K562 (cell line): ENCODE measurements at regions not wholly inside any gene's neighbourhood (a gene's known extent, or its start where the extent isn't known, plus 50 kb on each side); places are given as distances from the start of the nearest gene placed in this dataset.
A peak's percentile ranks its signal among the peaks of the same experiment; 100 is the strongest.

ENCODE experiments used
- BCL6 ChIP-seq: fragments of 250-450 bp; sonication (Bioruptor Pico); IDR thresholded peaks from 2 replicates; pipeline ENCODE4 v1.4.0; 2020
- E2F1 ChIP-seq: sonication (generic); formaldehyde crosslinking; IDR thresholded peaks from 2 replicates; pipeline ENCODE4 v1.8.1; 2023; ENCODE audit warnings: mild to moderate bottlenecking, missing genetic modification reagents, moderate library complexity
- ELK1 ChIP-seq: sonication (generic); formaldehyde crosslinking; IDR thresholded peaks from 2 replicates; pipeline ENCODE4 v1.8.1; 2022; ENCODE audit warnings: missing genetic modification reagents
- HNRNPK ChIP-seq: fragments of 200-400 bp; formaldehyde crosslinking; IDR thresholded peaks from one replicate; pipeline ENCODE4 v1.6.1; 2018; ENCODE audit warnings: mild to moderate bottlenecking, low read depth, low read length; ENCODE audit not compliant: poor library complexity, severe bottlenecking
- HOXB6 ChIP-seq: fragments of 250-450 bp; sonication (Bioruptor Pico); IDR thresholded peaks from 2 replicates; pipeline ENCODE4 v1.5.1; 2022; ENCODE audit warnings: mild to moderate bottlenecking, borderline replicate concordance
- NELFE ChIP-seq: IDR thresholded peaks from 2 replicates; pipeline ENCODE4 v1.6.1; 2011; ENCODE audit warnings: mild to moderate bottlenecking; ENCODE audit not compliant: insufficient read depth, insufficient read length
- RCOR1 ChIP-seq, 2 experiments: IDR thresholded peaks; 2 replicates each; pipeline ENCODE4 v1.6.1; 2012; ENCODE audit warnings: low read depth in 2 of 2, low read length in 2 of 2, borderline replicate concordance in 1 of 2, improper control_type of control experiment in 1 of 2
- SLC30A9 ChIP-seq: fragments of 250-450 bp; sonication (Bioruptor Pico); IDR thresholded peaks from 2 replicates; pipeline ENCODE4 v1.8.0; 2022; ENCODE audit warnings: mild to moderate bottlenecking, moderate library complexity
- SMAD4 ChIP-seq: fragments of 250-450 bp; sonication (Bioruptor Pico); conservative IDR thresholded peaks from 2 replicates; pipeline ENCODE4 v1.8.0; 2021; ENCODE audit warnings: inconsistent platforms, mild to moderate bottlenecking, moderate library complexity
- SNRNP70 ChIP-seq: fragments of 200-400 bp; formaldehyde crosslinking; optimal IDR thresholded peaks from 2 replicates; pipeline ENCODE3; 2017; ENCODE audit warnings: low read depth, low read length
- TEAD2 ChIP-seq: fragments of 450-650 bp; IDR thresholded peaks from 2 replicates; pipeline ENCODE4 v1.6.1; 2016; ENCODE audit warnings: missing genetic modification characterization, control low read depth, missing compliant biosample characterization
- ZBTB40 ChIP-seq, 2 experiments: fragments of 450-650 bp in 1 of 2; sonication (generic) in 1 of 2; formaldehyde crosslinking in 1 of 2; IDR thresholded peaks; 2 replicates each; pipeline versions ENCODE4 v1.7.1 to v1.9.0; 2016 to 2022; ENCODE audit warnings: inconsistent platforms in 1 of 2, mild to moderate bottlenecking in 1 of 2, missing genetic modification reagents in 1 of 2
- ZSCAN29 ChIP-seq: fragments of 450-650 bp; IDR thresholded peaks from 2 replicates; pipeline ENCODE4 v1.6.1; 2017
- ZZZ3 ChIP-seq: fragments of 450-650 bp; IDR thresholded peaks from 2 replicates; pipeline ENCODE4 v1.6.1; 2016; ENCODE audit warnings: antibody characterized with exemption, mild to moderate bottlenecking, moderate library complexity

- TF ChIP-seq ZBTB40 (IDR thresholded peaks at IDR 0.05), result no peak
- no peak for TF ChIP-seq ZBTB40 (CRISPR knock-in tag; IDR thresholded peaks at IDR 0.05)
- peak; percentile 85 to 99 for TF ChIP-seq RCOR1 (IDR thresholded peaks at IDR 0.05; ENCODE audit: borderline replicate concordance in 1 of 2, low read depth in 2 of 2, low read length in 2 of 2)
- TF ChIP-seq HOXB6 (CRISPR knock-in tag), result no peak
- TF ChIP-seq SMAD4 (CRISPR knock-in tag), result peak; percentile 63
- TF ChIP-seq NELFE, result no peak
- no peak for TF ChIP-seq ZZZ3
- no peak for TF ChIP-seq SLC30A9 (CRISPR knock-in tag)
- TF ChIP-seq HNRNPK, result no peak
- TF ChIP-seq BCL6 (CRISPR knock-in tag), result no peak
- TF ChIP-seq ELK1 (CRISPR knock-in tag), result no peak
- TF ChIP-seq E2F1 (CRISPR knock-in tag), result no peak
- no peak for TF ChIP-seq SNRNP70
- no peak for TF ChIP-seq ZSCAN29
- no peak for TF ChIP-seq TEAD2
These were observed 490.4 kb upstream of the FANCL start (continued) for GRCh38 chr2:58731488-58731869.
